Suprapubic skin (tissue), 3 donors: ENCODE measurements at regions not wholly inside any gene's neighbourhood (a gene's known extent, or its start where the extent isn't known, plus 50 kb on each side); places are given as distances from the start of the nearest gene placed in this dataset.
"Not testable (repeated sequence)": the region's sequence is repeated elsewhere in the genome, so short reads cannot be mapped to it uniquely, and the experiment has no call there.

ENCODE experiments used
- POLR2A ChIP-seq, 2 donors: fragments of 450-650 bp; IDR thresholded peaks; one replicate each; pipeline ENCODE4 v1.6.1; 2017; ENCODE audit warnings: antibody characterized with exemption in 2 of 2, mild to moderate bottlenecking in 2 of 2, moderate library complexity in 2 of 2
- TF ChIP-seq, protein P1 (sequence below), 2 donors: fragments of 200-600 bp in 1 of 2; fragments of 450-650 bp in 1 of 2; sonication (generic) in 1 of 2; IDR thresholded peaks; one replicate each; pipeline ENCODE4 v1.5.1; 2016 to 2019; ENCODE audit warnings: antibody characterized with exemption in 2 of 2, mild to moderate bottlenecking in 1 of 2, moderate library complexity in 1 of 2

GRCh38 chr22:47302587-47302986, 540.1 kb downstream of the TBC1D22A start:
- not testable (repeated sequence) for TF ChIP-seq POLR2A (IDR thresholded peaks at IDR 0.05)
- TF ChIP-seq, protein P1, sequence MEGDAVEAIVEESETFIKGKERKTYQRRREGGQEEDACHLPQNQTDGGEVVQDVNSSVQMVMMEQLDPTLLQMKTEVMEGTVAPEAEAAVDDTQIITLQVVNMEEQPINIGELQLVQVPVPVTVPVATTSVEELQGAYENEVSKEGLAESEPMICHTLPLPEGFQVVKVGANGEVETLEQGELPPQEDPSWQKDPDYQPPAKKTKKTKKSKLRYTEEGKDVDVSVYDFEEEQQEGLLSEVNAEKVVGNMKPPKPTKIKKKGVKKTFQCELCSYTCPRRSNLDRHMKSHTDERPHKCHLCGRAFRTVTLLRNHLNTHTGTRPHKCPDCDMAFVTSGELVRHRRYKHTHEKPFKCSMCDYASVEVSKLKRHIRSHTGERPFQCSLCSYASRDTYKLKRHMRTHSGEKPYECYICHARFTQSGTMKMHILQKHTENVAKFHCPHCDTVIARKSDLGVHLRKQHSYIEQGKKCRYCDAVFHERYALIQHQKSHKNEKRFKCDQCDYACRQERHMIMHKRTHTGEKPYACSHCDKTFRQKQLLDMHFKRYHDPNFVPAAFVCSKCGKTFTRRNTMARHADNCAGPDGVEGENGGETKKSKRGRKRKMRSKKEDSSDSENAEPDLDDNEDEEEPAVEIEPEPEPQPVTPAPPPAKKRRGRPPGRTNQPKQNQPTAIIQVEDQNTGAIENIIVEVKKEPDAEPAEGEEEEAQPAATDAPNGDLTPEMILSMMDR (IDR thresholded peaks at IDR 0.05), result not testable (repeated sequence)
